ENCODE measurements at regions not wholly inside any gene's neighbourhood (a gene's known extent, or its start where the extent isn't known, plus 50 kb on each side); places are given as distances from the start of the nearest gene placed in this dataset.

- no peaks in the 10 kb centered on the region for H3K27me3 ChIP-seq
- H3K27ac ChIP-seq = no peak overlapping the region
- DNase-seq = no peak
- TF ChIP-seq CTCF (IDR thresholded peaks at IDR 0.05) (no peak), POLR2A (IDR thresholded peaks at IDR 0.05) (no peak)
- no peak overlapping the region for H3K4me3 ChIP-seq
- H3K36me3 ChIP-seq = no peaks in the 10 kb centered on the region
- H3K4me1 ChIP-seq = no peaks in the 10 kb centered on the region
- no peaks in the 10 kb centered on the region for H3K9me3 ChIP-seq
These were observed 620.4 kb downstream of the STK39 start for GRCh38 chr2:167626961-167627360.

- TF ChIP-seq POLR2A (IDR thresholded peaks at IDR 0.05) (no peak), CTCF (IDR thresholded peaks at IDR 0.05) (no peak)
- no peak for DNase-seq
- no peak overlapping the region for H3K4me3 ChIP-seq
- no peaks in the 10 kb centered on the region for H3K36me3 ChIP-seq
- no peaks in the 10 kb centered on the region for H3K4me1 ChIP-seq
- no peak overlapping the region for H3K27ac ChIP-seq
- no peaks in the 10 kb centered on the region for H3K9me3 ChIP-seq
- no peaks in the 10 kb centered on the region for H3K27me3 ChIP-seq
These were observed 621.1 kb downstream of the STK39 start for GRCh38 chr2:167626301-167626700.

- no peak for TF ChIP-seq CTCF (IDR thresholded peaks at IDR 0.05)
- no peak for TF ChIP-seq POLR2A (IDR thresholded peaks at IDR 0.05)
- no peaks in the 10 kb centered on the region for H3K36me3 ChIP-seq
- H3K27ac ChIP-seq = no peak overlapping the region
- no peaks in the 10 kb centered on the region for H3K27me3 ChIP-seq
- H3K9me3 ChIP-seq = no peaks in the 10 kb centered on the region
- no peak overlapping the region for H3K4me3 ChIP-seq
- H3K4me1 ChIP-seq = no peaks in the 10 kb centered on the region
- no peak for DNase-seq
These were observed 630.4 kb downstream of the STK39 start for GRCh38 chr2:167616997-167617396.

GRCh38 chr2:167613471-167613870, 633.9 kb downstream of the STK39 start:
- TF ChIP-seq POLR2A (IDR thresholded peaks at IDR 0.05) = no peak
- TF ChIP-seq CTCF (IDR thresholded peaks at IDR 0.05) = no peak
- Histone ChIP-seq H3K27ac (no peak overlapping the region), H3K27me3 (no peaks in the 10 kb centered on the region), H3K9me3 (no peaks in the 10 kb centered on the region), H3K36me3 (no peaks in the 10 kb centered on the region), H3K4me1 (no peaks in the 10 kb centered on the region), H3K4me3 (no peak overlapping the region)
- no peak for DNase-seq

GRCh38 chr2:167608487-167608886, 638.9 kb downstream of the STK39 start:
- H3K4me3 ChIP-seq = no peak overlapping the region
- no peaks in the 10 kb centered on the region for H3K27me3 ChIP-seq
- no peaks in the 10 kb centered on the region for H3K9me3 ChIP-seq
- H3K27ac ChIP-seq = no peak overlapping the region
- no peaks in the 10 kb centered on the region for H3K36me3 ChIP-seq
- TF ChIP-seq CTCF (IDR thresholded peaks at IDR 0.05) (no peak), POLR2A (IDR thresholded peaks at IDR 0.05) (no peak)
- H3K4me1 ChIP-seq = no peaks in the 10 kb centered on the region
- DNase-seq = no peak

GRCh38 chr2:167607731-167608130, 639.7 kb downstream of the STK39 start:
- no peak for DNase-seq
- TF ChIP-seq POLR2A (IDR thresholded peaks at IDR 0.05) = no peak
- no peak for TF ChIP-seq CTCF (IDR thresholded peaks at IDR 0.05)
- H3K4me3 ChIP-seq = no peak overlapping the region
- no peak overlapping the region for H3K27ac ChIP-seq
- H3K9me3 ChIP-seq = no peaks in the 10 kb centered on the region
- no peaks in the 10 kb centered on the region for H3K27me3 ChIP-seq
- no peaks in the 10 kb centered on the region for H3K4me1 ChIP-seq
- no peaks in the 10 kb centered on the region for H3K36me3 ChIP-seq
